Stomach (tissue), 8 donors: ENCODE measurements at regions not wholly inside any gene's neighbourhood (a gene's known extent, or its start where the extent isn't known, plus 50 kb on each side); places are given as distances from the start of the nearest gene placed in this dataset.

Experiments
- DNase-seq, 2 donors: peaks; one replicate each; pipeline versions ENCODE4 v3.0.0 to v3.0.0-alpha.2; 2013 to 2019
- H3K27ac ChIP-seq, 5 donors: fragments of 200-600 bp in 4 of 5; sonication (generic) in 4 of 5; one replicate each; pipeline ENCODE4 v1.5.1; 2013 to 2019; ENCODE audit warnings: mild to moderate bottlenecking in 1 of 5, moderate library complexity in 1 of 5
- H3K27me3 ChIP-seq, 3 donors: fragments of 200-600 bp; sonication (generic); one replicate each; pipeline ENCODE4 v1.5.1; 2017 to 2019; ENCODE audit warnings: mixed run types in 1 of 3
- H3K36me3 ChIP-seq, 4 donors: fragments of 200-600 bp; sonication (generic); 1 replicate in 3 of 4; 2 replicates in 1 of 4; pipeline ENCODE4 v1.5.1; 2016 to 2019
- H3K4me1 ChIP-seq, 4 donors: fragments of 200-600 bp; sonication (generic); one replicate each; pipeline ENCODE4 v1.5.1; 2016 to 2019
- H3K4me3 ChIP-seq, 4 donors: fragments of 200-600 bp; sonication (generic) in 3 of 4; one replicate each; pipeline ENCODE4 v1.5.1; 2016 to 2019; ENCODE audit warnings: mild to moderate bottlenecking in 1 of 4
- H3K9me3 ChIP-seq, 4 donors: fragments of 200-600 bp; sonication (generic); one replicate each; pipeline ENCODE4 v1.5.1; 2016 to 2019
- EP300 ChIP-seq: sonication (generic); formaldehyde crosslinking; IDR thresholded peaks from one replicate; pipeline ENCODE4 v1.6.1; 2017; ENCODE audit warnings: antibody characterized with exemption
- POLR2A ChIP-seq, 4 donors: fragments of 450-650 bp; IDR thresholded peaks; one replicate each; pipeline ENCODE4 v1.6.1; 2016; ENCODE audit warnings: antibody characterized with exemption in 4 of 4, control low read depth in 2 of 4, mild to moderate bottlenecking in 1 of 4, moderate library complexity in 1 of 4
- POLR2AphosphoS5 ChIP-seq, 3 donors: sonication (generic); formaldehyde crosslinking; IDR thresholded peaks; one replicate each; pipeline ENCODE4 v1.6.1; 2016; ENCODE audit warnings: antibody characterized with exemption in 3 of 3
- WGBS, 5 donors: extraction: QIAGEN DNeasy Blood & Tissue Kit in 3 of 5; methylation state at CpG; one replicate each; pipeline versions ENCODE4 v1.1.5 to v1.1.7; 2013 to 2018; 5-methylcytosine and 5-hydroxymethylcytosine counted together
- intact Hi-C: fragments of 100-400 bp; cut with DNase I; formaldehyde crosslinking; loops from one replicate; pipeline ENCODE4 v1.15.1; 2023; ENCODE audit warnings: low total_unique reads
- TF ChIP-seq, protein P1 (sequence below), 7 experiments: fragments of 450-650 bp in 4 of 7; fragments of 200-600 bp in 3 of 7; sonication (generic) in 3 of 7; IDR thresholded peaks; one replicate each; pipeline ENCODE4 v1.5.1; 2016 to 2019; ENCODE audit warnings: antibody characterized with exemption in 7 of 7, control low read depth in 2 of 7, mild to moderate bottlenecking in 1 of 7
- donor health status: healthy with polysubstance abuse.
- donor health status: Bipolar disorder and iron deficiency.
- donor health status: healthy.

DNA sequence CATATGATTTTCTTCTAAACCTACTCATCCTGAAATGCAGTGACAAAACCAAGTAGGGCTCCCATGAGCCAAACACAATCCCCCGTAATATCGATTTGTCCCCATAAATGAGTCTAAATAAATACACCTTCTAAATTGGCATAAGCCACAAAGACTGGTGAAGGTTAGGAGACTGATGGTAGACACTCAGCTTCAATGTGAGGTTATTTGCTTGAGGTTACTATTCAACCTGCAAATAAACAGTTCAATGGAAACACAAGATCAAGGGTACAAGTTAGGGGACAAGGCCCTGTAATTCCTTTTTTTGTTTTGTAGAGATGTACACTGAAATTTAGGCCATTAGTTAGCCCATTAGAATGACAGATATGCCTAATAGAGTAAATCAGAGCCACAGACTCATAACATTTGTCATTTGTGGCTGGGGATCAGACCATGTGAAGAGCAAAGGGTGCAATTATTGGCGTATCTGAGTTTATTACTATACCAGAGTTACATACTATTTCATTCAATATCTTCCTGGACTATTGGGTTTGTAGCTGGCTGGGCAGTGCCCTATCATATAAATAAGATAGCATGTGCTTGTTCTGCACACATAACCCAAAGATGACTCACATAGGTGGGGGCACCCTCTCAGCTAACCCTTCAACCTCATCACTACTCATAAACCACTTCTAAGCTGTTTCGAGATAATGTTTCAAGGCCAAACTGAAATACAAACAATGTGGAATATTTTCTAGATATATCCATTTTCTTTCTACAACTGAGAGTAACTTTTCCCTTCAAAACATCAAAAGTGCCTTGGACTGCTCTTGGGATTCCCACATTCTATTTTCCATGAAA, 695.3 kb downstream of the KCNA4 start:
- no peak for DNase-seq
- no peak for TF ChIP-seq POLR2A (IDR thresholded peaks at IDR 0.05)
- TF ChIP-seq EP300 = no peak
- TF ChIP-seq, protein P1, sequence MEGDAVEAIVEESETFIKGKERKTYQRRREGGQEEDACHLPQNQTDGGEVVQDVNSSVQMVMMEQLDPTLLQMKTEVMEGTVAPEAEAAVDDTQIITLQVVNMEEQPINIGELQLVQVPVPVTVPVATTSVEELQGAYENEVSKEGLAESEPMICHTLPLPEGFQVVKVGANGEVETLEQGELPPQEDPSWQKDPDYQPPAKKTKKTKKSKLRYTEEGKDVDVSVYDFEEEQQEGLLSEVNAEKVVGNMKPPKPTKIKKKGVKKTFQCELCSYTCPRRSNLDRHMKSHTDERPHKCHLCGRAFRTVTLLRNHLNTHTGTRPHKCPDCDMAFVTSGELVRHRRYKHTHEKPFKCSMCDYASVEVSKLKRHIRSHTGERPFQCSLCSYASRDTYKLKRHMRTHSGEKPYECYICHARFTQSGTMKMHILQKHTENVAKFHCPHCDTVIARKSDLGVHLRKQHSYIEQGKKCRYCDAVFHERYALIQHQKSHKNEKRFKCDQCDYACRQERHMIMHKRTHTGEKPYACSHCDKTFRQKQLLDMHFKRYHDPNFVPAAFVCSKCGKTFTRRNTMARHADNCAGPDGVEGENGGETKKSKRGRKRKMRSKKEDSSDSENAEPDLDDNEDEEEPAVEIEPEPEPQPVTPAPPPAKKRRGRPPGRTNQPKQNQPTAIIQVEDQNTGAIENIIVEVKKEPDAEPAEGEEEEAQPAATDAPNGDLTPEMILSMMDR (IDR thresholded peaks at IDR 0.05) = no peak
- TF ChIP-seq POLR2AphosphoS5 (IDR thresholded peaks at IDR 0.05) = no peak
- intact Hi-C loops = no loop called here

GRCh38 chr11:29320196-29320595, 696.6 kb downstream of the KCNA4 start:
- no peak for DNase-seq
- Histone ChIP-seq H3K4me1 (no peaks in the 10 kb centered on the region), H3K27me3 (no peaks in the 10 kb centered on the region), H3K4me3 (no peak overlapping the region), H3K36me3 (no peaks in the 10 kb centered on the region), H3K27ac (no peak overlapping the region), H3K9me3 (no peaks in the 10 kb centered on the region)
- intact Hi-C loops = no loop called here
- WGBS, 5 donors = 51 to 70% (median 67%) methylated on average over 2 of the region's 2 CpGs
- TF ChIP-seq, protein P1 (IDR thresholded peaks at IDR 0.05) = no peak
- TF ChIP-seq POLR2AphosphoS5 (IDR thresholded peaks at IDR 0.05) (no peak), POLR2A (IDR thresholded peaks at IDR 0.05) (no peak), EP300 (no peak)

More for the DNA sequence above, 695.3 kb downstream of the KCNA4 start:
- Histone ChIP-seq H3K4me3 (no peak overlapping the region), H3K4me1 (no peaks in the 10 kb centered on the region), H3K27me3 (no peaks in the 10 kb centered on the region), H3K9me3 (no peaks in the 10 kb centered on the region), H3K27ac (no peak overlapping the region), H3K36me3 (no peaks in the 10 kb centered on the region)
- WGBS, 5 donors = 85 to 93% (median 88%) methylated on average over 4 of the region's 4 CpGs

DNA sequence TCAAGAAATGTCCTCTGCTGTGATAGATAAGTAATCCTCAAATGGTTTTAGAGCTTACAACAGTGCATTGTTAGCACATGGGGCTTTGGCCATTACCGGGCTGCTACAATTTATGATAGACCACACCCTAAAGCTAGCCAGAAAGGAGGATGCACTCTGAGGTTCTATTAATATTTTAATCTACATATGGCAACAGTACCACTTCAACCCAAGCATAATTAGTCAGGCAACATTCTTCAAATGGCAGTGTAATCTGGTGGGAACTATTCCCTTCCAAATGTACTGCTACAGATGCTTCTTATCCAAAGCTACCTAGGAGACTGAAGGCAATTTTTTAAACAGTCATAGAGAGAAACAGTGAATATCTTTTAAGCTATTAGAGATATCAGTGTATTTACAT, 697.6 kb downstream of the KCNA4 start:
- Histone ChIP-seq H3K4me1 (no peaks in the 10 kb centered on the region), H3K27me3 (no peaks in the 10 kb centered on the region), H3K36me3 (no peaks in the 10 kb centered on the region), H3K9me3 (no peaks in the 10 kb centered on the region), H3K4me3 (no peak overlapping the region), H3K27ac (no peak overlapping the region)
- intact Hi-C loops = no loop called here
- no peak for DNase-seq
- TF ChIP-seq POLR2A (IDR thresholded peaks at IDR 0.05) (no peak), EP300 (no peak), POLR2AphosphoS5 (IDR thresholded peaks at IDR 0.05) (no peak)
- TF ChIP-seq, protein P1 (IDR thresholded peaks at IDR 0.05) = no peak
- 59 to 93% (median 67%) methylated on average over 1 of the region's 1 CpG for WGBS, 5 donors

DNA sequence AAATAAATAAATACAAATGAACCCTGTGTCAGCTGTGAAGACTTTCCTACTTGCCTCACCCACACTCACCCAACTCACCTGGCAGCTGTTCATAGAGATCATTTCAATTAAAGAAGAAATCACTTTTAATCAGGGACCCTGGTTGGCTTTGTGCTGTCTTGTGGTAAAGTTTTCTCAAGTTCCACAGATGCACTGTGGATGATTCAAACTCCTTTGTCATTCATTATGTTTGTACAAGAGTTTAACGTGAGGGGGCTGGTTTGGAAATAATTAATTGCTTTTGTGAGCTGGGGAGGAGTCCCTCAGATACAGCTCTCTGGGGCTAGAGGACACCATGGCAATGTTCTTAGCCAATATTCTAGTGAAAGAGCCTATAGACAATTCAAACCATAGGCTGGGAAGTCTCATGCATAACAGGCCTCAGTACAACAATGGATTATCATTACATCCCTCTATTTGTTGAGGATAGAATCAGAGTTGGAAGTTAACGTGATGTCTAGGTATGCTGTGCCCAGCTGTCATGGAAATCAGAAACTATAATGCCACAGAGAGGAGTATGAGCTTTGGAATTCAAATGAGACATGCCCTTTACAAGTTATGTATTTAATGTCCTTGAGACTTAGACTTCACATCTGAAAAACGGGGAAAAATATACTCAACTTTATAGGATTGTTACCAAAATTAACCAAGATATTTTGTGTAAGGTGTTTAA, 698.5 kb downstream of the KCNA4 start:
- WGBS, 5 donors = 58 to 72% (median 62%) methylated on average over 3 of the region's 3 CpGs
- Histone ChIP-seq H3K27me3 (no peaks in the 10 kb centered on the region), H3K36me3 (no peaks in the 10 kb centered on the region), H3K4me1 (no peaks in the 10 kb centered on the region), H3K4me3 (no peak overlapping the region), H3K9me3 (no peaks in the 10 kb centered on the region), H3K27ac (no peak overlapping the region)
- DNase-seq = no peak
- TF ChIP-seq, protein P1 (IDR thresholded peaks at IDR 0.05) = no peak
- no peak for TF ChIP-seq POLR2A (IDR thresholded peaks at IDR 0.05)
- no peak for TF ChIP-seq POLR2AphosphoS5 (IDR thresholded peaks at IDR 0.05)
- no peak for TF ChIP-seq EP300
- intact Hi-C loops = no loop called here
